Astrocyte of the cerebellum (primary cell): ENCODE measurements at regions not wholly inside any gene's neighbourhood (a gene's known extent, or its start where the extent isn't known, plus 50 kb on each side); places are given as distances from the start of the nearest gene placed in this dataset.
"Not testable (repeated sequence)": the region's sequence is repeated elsewhere in the genome, so short reads cannot be mapped to it uniquely, and the experiment has no call there.

Source experiments
- DNase-seq: peaks from one replicate; pipeline ENCODE4 v3.0.0-alpha.2; 2011; ENCODE audit warnings: low read depth
- H3K4me3 ChIP-seq: 2 replicates; pipeline ENCODE4 v1.5.1; 2011; ENCODE audit warnings: mild to moderate bottlenecking, low read depth, low read length, moderate library complexity
- CTCF ChIP-seq: IDR thresholded peaks from 2 replicates; pipeline ENCODE4 v1.5.1; 2012; ENCODE audit warnings: low read length, low read depth, moderate library complexity, mild to moderate bottlenecking; ENCODE audit errors: missing control alignments
- in situ Hi-C: cut with HindIII; loops from 2 replicates; pipeline ENCODE4 v1.10.0; 2017; ENCODE audit warnings: low sequenced_read_pairs

GRCh38 chr3:176041185-176041584 is 1156.1 kb downstream of the TBL1XR1 start:
- in situ Hi-C loops: no loop called here
- no peak for TF ChIP-seq CTCF
- no peak overlapping the region for H3K4me3 ChIP-seq
- DNase-seq: no peak

GRCh38 chr3:176037636-176038035 is 1159.6 kb downstream of the TBL1XR1 start:
- no peak for TF ChIP-seq CTCF
- in situ Hi-C loops: no loop called here
- DNase-seq: no peak
- H3K4me3 ChIP-seq: no peak overlapping the region

- TF ChIP-seq CTCF: no peak
- in situ Hi-C loops: no loop called here
- H3K4me3 ChIP-seq: no peak overlapping the region
- DNase-seq: no peak
Observed at GRCh38 chr3:176032043-176032442, 1165.2 kb downstream of the TBL1XR1 start.

GRCh38 chr3:176016203-176016602 is 1157.1 kb downstream of the NAALADL2 start:
- DNase-seq, H3K4me3 ChIP-seq, in situ Hi-C loops: not testable (repeated sequence)

GRCh38 chr3:176015228-176015627 is 1156.1 kb downstream of the NAALADL2 start:
- in situ Hi-C loops, H3K4me3 ChIP-seq, DNase-seq: not testable (repeated sequence)

- TF ChIP-seq CTCF: no peak
- in situ Hi-C loops: no loop called here
- DNase-seq: no peak
- no peak overlapping the region for H3K4me3 ChIP-seq
Observed at GRCh38 chr3:176009256-176009655, 1150.1 kb downstream of the NAALADL2 start.

- in situ Hi-C loops: no loop called here
- H3K4me3 ChIP-seq: no peak overlapping the region
- no peak for TF ChIP-seq CTCF
- DNase-seq: no peak
Observed at GRCh38 chr3:176005564-176005963, 1146.4 kb downstream of the NAALADL2 start.

- in situ Hi-C loops: no loop called here
- no peak overlapping the region for H3K4me3 ChIP-seq
- DNase-seq: no peak
- no peak for TF ChIP-seq CTCF
Observed at GRCh38 chr3:175989161-175989560, 1130.0 kb downstream of the NAALADL2 start.
